ENCODE measurements at regions not wholly inside any gene's neighbourhood (a gene's known extent, or its start where the extent isn't known, plus 50 kb on each side); places are given as distances from the start of the nearest gene placed in this dataset.

DNA sequence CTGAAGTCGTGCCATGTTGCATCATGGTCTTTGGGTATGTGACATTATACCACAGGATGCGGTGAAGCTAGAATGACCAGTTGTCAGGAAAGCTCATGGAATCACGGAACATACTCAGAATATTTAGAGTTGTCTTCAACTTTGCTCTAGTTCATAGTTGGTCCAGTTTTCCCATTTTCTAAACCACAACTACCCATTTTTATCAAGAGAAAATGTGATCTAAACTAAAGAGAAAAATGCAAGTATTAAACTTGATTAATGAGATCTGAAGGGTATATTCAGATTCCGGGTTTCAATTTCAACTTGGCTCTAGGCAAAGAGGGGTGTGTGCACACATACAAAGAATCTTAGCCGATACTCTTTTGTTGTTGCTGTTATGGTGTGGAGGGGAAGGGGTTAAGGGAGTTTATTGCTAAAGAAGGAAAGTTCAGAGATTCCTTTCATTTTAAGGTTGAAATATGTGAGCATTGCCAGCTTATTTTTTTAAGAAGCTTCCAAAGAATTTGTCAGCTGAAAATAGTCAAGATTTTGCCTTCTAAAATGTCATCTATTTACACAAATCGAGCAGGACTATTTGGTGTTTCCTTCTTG lies 516.6 kb upstream of the ZEB2 start:
- peaks cover 5% of the 10 kb centered on the region for H3K27me3 Mint-ChIP-seq (ENCODE audit: insufficient read depth, low read depth, poor library complexity)
- H3K27ac Mint-ChIP-seq: no peak overlapping the region
- H2AFZ ChIP-seq: no peak overlapping the region

More for the DNA sequence above, 516.6 kb upstream of the ZEB2 start:
- H3K27me3 ChIP-seq (ENCODE audit: insufficient read depth): no peaks in the 10 kb centered on the region
- DNase-seq (ENCODE audit: low spot score) (no peak), ATAC-seq (no peak)
- H4K20me1 ChIP-seq (replicated peaks; ENCODE audit: insufficient read depth): no peaks in the 10 kb centered on the region
- Mint-ChIP-seq H3K4me1 (peaks cover 10% of the 10 kb centered on the region), H3K36me3 (ENCODE audit: low read depth) (no peaks in the 10 kb centered on the region), H3K4me3 (no peak overlapping the region), H3K9me3 (no peaks in the 10 kb centered on the region; the same call in 1 of the 3 replicates)
- no peak overlapping the region for H3K4me2 ChIP-seq
- H3K4me3 ChIP-seq: no peak overlapping the region
- H3K79me2 ChIP-seq (replicated peaks; ENCODE audit: insufficient read depth): no peaks in the 10 kb centered on the region
- H3K9me2 ChIP-seq (ENCODE audit: insufficient read depth): peaks cover 3% of the 10 kb centered on the region; the same call in 1 of the 2 replicates
- no peak overlapping the region for H3K27ac ChIP-seq (ENCODE audit: low read depth)
- H3F3A ChIP-seq (replicated peaks; ENCODE audit: low read depth): no peaks in the 10 kb centered on the region
- TF ChIP-seq, protein P1, sequence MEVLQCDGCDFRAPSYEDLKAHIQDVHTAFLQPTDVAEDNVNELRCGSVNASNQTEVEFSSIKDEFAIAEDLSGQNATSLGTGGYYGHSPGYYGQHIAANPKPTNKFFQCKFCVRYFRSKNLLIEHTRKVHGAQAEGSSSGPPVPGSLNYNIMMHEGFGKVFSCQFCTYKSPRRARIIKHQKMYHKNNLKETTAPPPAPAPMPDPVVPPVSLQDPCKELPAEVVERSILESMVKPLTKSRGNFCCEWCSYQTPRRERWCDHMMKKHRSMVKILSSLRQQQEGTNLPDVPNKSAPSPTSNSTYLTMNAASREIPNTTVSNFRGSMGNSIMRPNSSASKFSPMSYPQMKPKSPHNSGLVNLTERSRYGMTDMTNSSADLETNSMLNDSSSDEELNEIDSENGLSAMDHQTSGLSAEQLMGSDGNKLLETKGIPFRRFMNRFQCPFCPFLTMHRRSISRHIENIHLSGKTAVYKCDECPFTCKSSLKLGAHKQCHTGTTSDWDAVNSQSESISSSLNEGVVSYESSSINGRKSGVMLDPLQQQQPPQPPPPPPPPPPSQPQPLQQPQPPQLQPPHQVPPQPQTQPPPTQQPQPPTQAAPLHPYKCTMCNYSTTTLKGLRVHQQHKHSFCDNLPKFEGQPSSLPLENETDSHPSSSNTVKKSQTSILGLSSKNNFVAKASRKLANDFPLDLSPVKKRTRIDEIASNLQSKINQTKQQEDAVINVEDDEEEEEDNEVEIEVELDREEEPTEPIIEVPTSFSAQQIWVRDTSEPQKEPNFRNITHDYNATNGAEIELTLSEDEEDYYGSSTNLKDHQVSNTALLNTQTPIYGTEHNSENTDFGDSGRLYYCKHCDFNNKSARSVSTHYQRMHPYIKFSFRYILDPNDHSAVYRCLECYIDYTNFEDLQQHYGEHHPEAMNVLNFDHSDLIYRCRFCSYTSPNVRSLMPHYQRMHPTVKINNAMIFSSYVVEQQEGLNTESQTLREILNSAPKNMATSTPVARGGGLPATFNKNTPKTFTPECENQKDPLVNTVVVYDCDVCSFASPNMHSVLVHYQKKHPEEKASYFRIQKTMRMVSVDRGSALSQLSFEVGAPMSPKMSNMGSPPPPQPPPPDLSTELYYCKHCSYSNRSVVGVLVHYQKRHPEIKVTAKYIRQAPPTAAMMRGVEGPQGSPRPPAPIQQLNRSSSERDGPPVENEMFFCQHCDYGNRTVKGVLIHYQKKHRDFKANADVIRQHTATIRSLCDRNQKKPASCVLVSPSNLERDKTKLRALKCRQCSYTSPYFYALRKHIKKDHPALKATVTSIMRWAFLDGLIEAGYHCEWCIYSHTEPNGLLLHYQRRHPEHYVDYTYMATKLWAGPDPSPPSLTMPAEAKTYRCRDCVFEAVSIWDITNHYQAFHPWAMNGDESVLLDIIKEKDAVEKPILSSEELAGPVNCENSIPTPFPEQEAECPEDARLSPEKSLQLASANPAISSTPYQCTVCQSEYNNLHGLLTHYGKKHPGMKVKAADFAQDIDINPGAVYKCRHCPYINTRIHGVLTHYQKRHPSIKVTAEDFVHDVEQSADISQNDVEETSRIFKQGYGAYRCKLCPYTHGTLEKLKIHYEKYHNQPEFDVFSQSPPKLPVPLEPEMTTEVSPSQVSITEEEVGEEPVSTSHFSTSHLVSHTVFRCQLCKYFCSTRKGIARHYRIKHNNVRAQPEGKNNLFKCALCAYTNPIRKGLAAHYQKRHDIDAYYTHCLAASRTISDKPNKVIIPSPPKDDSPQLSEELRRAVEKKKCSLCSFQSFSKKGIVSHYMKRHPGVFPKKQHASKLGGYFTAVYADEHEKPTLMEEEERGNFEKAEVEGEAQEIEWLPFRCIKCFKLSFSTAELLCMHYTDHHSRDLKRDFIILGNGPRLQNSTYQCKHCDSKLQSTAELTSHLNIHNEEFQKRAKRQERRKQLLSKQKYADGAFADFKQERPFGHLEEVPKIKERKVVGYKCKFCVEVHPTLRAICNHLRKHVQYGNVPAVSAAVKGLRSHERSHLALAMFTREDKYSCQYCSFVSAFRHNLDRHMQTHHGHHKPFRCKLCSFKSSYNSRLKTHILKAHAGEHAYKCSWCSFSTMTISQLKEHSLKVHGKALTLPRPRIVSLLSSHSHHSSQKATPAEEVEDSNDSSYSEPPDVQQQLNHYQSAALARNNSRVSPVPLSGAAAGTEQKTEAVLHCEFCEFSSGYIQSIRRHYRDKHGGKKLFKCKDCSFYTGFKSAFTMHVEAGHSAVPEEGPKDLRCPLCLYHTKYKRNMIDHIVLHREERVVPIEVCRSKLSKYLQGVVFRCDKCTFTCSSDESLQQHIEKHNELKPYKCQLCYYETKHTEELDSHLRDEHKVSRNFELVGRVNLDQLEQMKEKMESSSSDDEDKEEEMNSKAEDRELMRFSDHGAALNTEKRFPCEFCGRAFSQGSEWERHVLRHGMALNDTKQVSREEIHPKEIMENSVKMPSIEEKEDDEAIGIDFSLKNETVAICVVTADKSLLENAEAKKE (CRISPR knock-in tag; IDR thresholded peaks at IDR 0.05): no peak
- TF ChIP-seq JUNB (IDR thresholded peaks at IDR 0.05; ENCODE audit: unreplicated experiment): no peak
- peaks cover 10% of the 10 kb centered on the region for H3K4me1 ChIP-seq (ENCODE audit: insufficient read depth)
- no peaks in the 10 kb centered on the region for H3K36me3 ChIP-seq (ENCODE audit: insufficient read depth)

Data from GM23338 (cell line).